ENCODE measurements at regions not wholly inside any gene's neighbourhood (a gene's known extent, or its start where the extent isn't known, plus 50 kb on each side); places are given as distances from the start of the nearest gene placed in this dataset.

DNA sequence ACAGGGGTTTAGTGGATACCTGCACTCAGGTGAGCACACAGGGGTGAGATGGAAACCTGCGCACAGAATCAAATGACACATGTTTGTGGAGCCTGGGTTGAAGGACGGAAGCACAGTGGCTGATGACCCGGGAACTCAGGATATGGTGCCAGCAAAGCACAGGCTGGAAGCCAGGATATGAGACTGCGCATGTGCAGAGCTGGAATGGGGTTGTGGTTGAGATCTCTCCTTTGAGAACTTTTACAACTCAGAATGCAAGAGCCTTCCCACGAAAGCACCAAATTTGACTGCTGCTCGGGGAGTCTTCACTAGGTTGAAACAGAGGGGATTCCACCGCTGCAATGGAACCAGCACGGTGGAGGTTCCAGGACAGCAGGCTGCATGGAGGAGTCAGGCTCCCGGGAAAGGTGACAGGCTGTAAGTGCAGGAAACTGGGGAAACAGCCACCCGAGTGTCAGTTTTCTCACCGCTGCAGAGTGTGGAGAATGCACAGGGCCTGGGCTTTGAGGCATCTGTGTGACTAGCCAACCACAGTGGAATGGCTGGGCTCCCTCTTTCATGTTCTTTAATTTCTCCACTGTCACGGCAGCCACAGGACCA is 133.4 kb upstream of the TCERG1L start:
- no peak for DNase-seq (ENCODE audit: low read depth, low spot score)

DNA sequence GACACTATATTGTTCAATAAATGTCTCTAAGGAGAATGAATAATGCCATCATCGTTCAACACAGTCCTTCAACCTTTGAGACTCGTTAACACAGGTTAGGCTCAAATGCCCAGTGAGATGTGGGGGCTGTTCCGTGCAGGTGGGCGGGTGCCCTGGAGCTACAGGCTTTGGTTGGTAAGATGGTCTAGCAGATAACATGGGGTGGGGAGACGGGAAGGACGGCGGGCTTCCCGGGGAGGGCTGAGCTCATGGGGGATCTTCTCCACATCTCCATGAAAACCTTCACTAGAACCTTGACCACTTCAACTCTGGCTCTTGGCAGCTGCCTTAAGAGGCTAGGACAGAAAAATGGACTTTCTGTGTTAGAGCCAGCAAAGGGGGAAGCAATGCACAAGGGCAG is 134.1 kb upstream of the TCERG1L start:
- no peak for DNase-seq (ENCODE audit: low read depth, low spot score)

GRCh38 chr10:131446171-131446570 is 134.7 kb upstream of the TCERG1L start:
- no peak for DNase-seq (ENCODE audit: low read depth, low spot score)

GRCh38 chr10:131448171-131448570 is 136.7 kb upstream of the TCERG1L start:
- no peak for DNase-seq (ENCODE audit: low read depth, low spot score)

DNA sequence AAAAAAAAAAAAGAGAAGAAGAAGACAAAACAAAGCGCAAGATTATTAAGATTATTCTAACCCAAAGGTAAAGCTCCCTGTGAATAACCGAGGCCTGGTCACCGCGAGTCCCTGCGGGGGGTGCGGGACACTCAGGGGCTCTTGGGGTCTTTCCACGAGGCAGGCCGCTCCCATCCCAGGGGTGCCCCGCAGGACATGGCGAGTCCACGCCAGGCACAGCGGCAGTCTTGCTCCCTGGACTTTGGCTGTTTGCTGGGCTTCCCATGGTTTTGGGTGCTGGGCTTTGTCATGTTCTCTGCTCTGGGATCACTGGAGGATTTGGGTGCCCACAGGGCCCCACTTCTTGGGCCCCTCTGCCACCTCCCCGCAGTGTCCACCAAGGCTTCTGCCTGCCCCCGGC is 137.4 kb upstream of the TCERG1L start:
- no peak for DNase-seq (ENCODE audit: low read depth, low spot score)

- no peak for DNase-seq (ENCODE audit: low read depth, low spot score)
These were observed 138.8 kb upstream of the TCERG1L start for GRCh38 chr10:131450216-131450765.

DNA sequence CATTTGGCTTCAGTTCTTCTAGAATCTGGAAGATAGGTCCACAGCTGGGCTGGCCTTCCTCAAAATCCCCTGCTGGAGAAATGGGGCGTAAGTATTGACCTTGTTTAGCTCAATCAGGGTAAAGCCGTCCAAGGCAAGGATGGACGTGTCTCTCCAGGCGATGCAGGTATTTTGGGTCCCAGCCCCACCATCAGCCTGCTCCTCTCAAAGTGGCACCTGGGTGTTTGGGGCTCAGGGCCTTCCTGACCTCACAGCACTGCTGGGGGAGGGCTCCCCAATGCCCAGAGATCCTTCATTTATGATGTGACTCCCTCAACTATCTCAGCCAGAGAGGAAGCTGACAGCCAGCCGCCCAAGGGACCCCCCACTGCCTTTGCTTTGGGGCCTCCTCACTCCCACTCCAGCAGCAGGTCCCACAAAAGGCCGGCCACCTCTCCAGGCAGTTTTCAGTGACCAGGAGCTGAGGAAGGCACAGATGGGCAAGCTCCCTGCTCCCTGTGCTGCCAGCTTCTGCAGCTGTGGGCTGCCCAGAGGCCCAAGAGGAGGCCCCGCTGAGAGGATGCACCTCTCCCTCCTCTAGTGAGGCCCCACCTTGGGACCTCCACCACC is 140.0 kb upstream of the TCERG1L start:
- no peak for DNase-seq (ENCODE audit: low read depth, low spot score)

DNA sequence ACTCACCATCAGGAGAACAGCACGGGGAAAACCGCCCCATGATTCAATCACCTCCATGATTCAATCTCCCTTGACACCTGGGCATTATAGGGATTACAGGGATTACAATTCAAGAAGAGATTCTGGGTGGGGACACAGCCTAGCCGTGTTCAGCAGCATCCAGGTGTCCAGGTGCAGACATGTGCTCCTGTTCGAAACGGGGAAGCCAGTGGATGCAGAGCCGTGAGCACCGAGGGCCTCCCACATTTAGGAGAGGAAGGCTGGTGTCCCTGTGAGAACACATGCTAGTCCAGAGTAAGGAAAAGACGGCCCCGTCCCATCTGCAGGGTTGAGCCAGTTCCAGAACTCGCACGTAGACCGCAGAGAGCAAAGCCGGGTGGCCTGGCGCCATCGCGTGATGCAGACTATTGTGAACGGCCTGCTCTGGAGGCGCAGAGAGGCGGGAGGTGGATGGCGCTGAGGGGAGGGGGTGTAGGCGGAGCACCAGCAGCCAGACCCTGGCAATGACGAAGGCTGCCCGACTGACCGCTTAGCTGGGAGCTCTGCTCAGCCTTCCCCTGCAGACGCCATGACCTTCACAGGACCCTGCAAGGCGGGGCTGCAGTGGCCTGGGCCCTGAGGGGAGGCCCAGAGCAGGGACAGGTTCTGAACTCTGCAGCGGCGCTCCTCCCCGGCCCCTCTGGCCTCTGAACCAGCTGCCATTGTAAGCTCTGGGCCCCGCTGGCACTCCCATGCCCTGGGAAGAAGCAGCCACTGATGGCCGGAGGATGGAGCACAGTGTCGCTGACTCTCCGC is 141.6 kb upstream of the TCERG1L start:
- peak; percentile 49 for DNase-seq (ENCODE audit: low read depth, low spot score)

- peak; percentile 71 for DNase-seq (ENCODE audit: low read depth, low spot score)
These were observed 142.5 kb upstream of the TCERG1L start for GRCh38 chr10:131453721-131454634.

DNA sequence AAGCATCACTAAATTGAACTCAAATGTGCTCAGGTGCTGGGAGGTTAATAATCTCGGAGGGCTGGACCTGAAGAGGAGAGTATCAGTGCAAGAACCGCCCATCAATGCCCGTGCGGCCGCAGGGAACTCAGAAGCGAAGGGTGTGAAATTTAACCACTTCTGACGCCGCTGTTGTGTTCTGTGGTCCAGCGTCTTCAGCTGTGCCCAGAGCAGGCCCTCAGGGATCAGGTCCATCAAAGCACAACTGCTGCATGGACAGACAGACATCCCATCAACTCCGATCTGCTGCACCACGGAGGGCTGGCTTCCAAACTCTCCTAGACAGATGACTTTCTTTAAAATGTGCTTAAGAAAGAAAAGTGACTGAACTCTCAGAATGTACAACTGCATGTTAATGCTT is 144.9 kb upstream of the TCERG1L start:
- DNase-seq (ENCODE audit: low read depth, low spot score) = no peak

- DNase-seq (ENCODE audit: low read depth, low spot score) = no peak
These were observed 149.6 kb upstream of the TCERG1L start for GRCh38 chr10:131461093-131461492.

DNA sequence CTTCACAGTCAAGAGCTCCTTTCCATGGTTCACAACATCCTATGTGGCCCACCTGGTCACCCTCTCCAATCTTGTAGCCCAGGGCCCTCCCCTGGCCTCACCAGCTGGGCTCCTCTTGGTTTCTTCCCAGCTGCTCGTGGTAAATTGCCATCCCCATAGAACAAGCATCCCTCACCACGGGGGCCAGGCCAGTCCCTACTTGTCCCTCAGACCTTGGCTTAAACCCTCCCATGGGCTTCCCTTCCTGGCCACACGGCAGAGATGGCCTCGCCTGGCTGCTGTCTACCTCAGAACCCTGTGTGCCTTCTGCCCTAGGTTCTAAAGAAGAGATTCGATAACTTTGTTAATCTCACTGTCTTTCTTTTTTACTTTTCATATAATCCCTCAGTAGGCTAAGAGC is 153.3 kb upstream of the TCERG1L start:
- no peak for DNase-seq (ENCODE audit: low read depth, low spot score)

DNA sequence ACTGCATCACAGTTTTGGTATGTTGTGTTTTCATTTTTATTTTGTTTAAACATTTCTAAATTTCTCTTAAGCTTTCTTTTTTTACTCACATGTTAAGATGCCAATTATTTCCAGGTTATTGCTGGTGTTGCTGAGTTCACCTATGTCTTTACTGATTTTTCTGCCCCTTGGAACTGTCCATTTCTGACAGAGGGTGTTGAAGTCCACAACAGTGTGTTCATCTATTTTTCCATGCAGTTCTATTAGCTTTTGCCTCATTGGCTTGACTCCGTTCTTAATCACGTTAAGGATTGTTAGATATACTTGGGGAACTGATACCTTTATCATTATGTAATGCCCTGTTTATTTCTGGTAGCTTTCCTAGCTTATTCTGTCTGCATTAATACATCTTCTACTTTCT is 158.0 kb upstream of the TCERG1L start:
- DNase-seq (ENCODE audit: low read depth, low spot score) = no peak

DNA sequence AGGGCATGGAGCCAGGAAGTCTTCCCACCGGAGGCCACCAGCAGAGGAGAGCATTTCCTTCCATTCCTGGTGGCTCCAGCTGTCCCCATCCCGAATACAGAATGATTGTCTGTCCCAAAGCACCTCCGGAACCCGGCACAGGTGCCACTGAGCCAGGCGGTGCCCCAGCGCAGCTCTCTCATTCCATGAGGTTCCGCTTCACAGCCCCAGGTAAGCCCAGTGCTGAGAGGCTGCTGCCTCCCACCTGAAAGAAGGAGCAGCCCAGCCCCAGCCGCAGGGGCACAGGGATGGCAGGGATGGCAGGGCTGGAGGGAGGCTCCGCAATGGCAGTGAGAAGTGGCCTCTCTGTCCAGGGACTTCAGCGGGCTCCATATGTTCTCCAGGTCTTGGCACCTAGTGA is 162.1 kb upstream of the TCERG1L start:
- no peak for DNase-seq (ENCODE audit: low read depth, low spot score)

- no peak for DNase-seq (ENCODE audit: low read depth, low spot score)
These were observed 162.9 kb upstream of the TCERG1L start for GRCh38 chr10:131474416-131474815.

DNA sequence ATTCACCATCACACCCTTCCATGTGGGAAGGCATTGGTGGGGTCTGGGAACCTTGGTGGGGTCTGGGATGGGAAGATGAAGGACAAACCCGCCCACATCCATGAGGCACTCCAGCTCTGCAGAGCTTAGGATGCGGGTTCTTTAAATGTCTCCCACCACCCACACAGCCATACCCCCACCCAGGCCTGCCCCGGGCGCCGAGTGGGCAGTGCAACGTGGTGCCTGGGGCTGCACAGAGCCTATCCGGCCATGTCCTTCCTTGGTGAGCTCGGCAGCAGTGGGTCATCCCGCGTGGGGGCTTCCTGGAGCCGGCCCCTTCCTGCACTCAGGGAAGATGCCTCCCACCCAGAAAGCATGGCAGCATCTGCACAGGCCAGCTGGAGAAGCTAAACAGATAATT is 163.5 kb upstream of the TCERG1L start:
- DNase-seq (ENCODE audit: low read depth, low spot score) = no peak

GRCh38 chr10:131475803-131476202 is 164.3 kb upstream of the TCERG1L start:
- no peak for DNase-seq (ENCODE audit: low read depth, low spot score)

- DNase-seq (ENCODE audit: low read depth, low spot score) = no peak
These were observed 166.1 kb upstream of the TCERG1L start for GRCh38 chr10:131477457-131478121.

DNA sequence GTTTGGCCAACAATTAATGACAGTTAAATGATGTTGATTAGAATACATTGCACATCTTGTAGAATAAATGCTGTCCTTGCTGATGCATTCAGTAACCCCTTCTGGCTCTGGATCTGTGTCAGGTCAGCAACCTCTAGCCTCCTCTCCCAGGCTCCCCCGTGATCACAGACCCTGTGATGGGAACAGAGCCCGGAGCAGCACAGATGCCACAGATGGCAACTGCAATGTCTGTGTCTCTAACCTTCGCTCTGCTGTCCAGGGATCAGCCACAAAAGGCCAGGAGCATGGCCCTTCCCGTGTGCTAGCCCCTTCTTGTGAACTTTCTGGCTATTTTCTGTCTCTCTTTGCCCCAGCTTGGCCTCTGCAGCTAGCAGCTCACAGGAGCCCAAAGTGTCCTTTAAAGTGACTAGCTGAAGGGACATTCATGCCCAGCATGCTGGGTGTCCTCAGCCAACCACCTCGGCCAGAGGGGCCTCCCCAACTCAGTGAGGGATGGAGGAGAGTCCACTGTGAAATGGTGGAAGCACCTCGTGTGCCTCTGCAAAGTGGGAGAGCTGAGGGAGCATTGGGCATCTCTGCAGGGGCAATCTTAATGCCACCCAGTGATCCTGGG is 167.0 kb upstream of the TCERG1L start:
- DNase-seq (ENCODE audit: low read depth, low spot score) = no peak

DNA sequence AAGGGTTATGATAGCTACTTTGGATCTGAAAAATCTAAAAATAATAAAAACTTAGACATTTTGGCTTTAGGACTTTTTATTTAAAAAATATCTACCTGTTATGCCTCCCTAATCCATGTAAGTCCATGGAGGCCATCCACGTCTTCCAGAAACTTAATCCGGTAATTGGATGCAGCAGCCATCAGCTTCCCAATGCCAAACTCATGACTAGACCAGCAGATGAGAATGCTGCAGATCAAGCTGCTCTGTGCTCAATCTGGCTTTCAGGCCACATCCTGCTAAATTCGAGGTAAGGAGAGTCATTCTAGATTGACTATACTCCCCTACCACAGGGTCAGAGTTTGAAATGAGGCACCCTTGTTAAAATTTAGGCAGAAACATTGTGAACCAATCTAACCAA is 168.5 kb upstream of the TCERG1L start:
- DNase-seq (ENCODE audit: low read depth, low spot score) = no peak

DNA sequence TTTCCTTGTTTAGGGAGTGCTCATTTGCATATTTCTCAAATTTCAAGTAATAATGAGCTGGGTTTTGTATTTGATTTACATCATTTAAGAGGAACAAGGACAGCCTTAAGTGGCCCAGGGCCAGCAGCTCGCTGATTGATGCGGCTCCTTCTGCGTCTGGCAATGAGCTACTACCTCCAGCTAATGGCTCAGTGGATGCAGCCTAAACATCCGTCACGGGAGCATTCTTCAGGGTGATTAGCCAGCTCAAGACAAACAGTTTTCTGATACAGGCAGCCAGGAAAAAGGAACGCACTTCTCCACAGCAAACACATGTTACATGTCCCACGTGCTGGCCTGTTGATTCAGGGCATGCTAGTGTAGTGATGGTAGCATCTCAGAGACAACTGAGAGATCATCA is 169.3 kb upstream of the TCERG1L start:
- no peak for DNase-seq (ENCODE audit: low read depth, low spot score)

All from astrocyte of the hippocampus (primary cell).